ENCODE measurements at regions not wholly inside any gene's neighbourhood (a gene's known extent, or its start where the extent isn't known, plus 50 kb on each side); places are given as distances from the start of the nearest gene placed in this dataset.

DNA sequence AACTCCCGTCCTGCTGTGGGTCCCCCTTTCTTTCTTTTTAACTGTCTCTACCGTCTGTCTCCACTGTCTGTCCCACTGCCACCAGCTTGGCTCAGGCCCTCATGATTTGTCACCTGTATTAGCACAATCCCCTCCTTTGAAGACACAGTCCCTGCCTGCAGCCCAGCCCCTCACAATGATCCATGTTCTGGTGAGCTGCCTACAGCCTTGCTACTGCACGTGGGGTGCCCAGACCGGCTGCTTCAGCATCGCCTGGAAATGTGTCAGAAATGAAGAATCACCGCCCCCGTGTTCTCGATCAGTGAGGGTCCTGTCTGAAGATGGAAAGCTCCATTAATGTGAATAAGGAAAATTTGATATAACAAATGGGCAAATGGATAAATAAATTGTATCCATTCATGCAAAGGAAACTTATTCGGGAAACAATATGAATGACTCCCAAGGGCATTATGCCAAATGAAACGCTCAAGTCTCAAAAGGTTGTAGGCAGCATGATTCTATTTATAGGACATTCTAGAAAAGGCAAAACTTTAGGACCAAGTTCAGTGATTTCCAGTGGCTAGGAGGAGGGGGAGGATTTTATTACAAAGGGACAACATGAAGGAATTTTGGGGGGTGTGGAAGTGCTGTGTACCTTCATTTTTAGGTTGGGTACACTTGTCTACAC lies 59.4 kb upstream of the CD83 start:
- Histone ChIP-seq H3K4me3 (ENCODE audit: low read length) (no peak overlapping the region), H3K9me2 (replicated peaks; ENCODE audit: control insufficient read depth, low read length) (no peaks in the 10 kb centered on the region), H3K79me2 (ENCODE audit: control insufficient read depth, low read length) (no peaks in the 10 kb centered on the region), H3K27me3 (ENCODE audit: control insufficient read depth, low read length) (peaks cover 44% of the 10 kb centered on the region), H3K9me3 (ENCODE audit: control insufficient read depth, insufficient read depth, low read length) (no peaks in the 10 kb centered on the region), H3K4me1 (ENCODE audit: control insufficient read depth, low read length) (no peaks in the 10 kb centered on the region), H3K36me3 (ENCODE audit: control insufficient read depth, low read length) (no peaks in the 10 kb centered on the region), H3K27ac (ENCODE audit: low read depth, low read length) (no peak overlapping the region), H3K4me2 (ENCODE audit: low read length) (no peak overlapping the region), H4K20me1 (ENCODE audit: control insufficient read depth, insufficient read depth, low read depth, low read length) (no peaks in the 10 kb centered on the region), H3F3A (ENCODE audit: control insufficient read depth, insufficient read depth) (no peaks in the 10 kb centered on the region)
- no peak for TF ChIP-seq EZH2phosphoT487 (IDR thresholded peaks at IDR 0.05; ENCODE audit: borderline replicate concordance, low read length)
- TF ChIP-seq, protein P1, sequence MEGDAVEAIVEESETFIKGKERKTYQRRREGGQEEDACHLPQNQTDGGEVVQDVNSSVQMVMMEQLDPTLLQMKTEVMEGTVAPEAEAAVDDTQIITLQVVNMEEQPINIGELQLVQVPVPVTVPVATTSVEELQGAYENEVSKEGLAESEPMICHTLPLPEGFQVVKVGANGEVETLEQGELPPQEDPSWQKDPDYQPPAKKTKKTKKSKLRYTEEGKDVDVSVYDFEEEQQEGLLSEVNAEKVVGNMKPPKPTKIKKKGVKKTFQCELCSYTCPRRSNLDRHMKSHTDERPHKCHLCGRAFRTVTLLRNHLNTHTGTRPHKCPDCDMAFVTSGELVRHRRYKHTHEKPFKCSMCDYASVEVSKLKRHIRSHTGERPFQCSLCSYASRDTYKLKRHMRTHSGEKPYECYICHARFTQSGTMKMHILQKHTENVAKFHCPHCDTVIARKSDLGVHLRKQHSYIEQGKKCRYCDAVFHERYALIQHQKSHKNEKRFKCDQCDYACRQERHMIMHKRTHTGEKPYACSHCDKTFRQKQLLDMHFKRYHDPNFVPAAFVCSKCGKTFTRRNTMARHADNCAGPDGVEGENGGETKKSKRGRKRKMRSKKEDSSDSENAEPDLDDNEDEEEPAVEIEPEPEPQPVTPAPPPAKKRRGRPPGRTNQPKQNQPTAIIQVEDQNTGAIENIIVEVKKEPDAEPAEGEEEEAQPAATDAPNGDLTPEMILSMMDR (IDR thresholded peaks at IDR 0.05; ENCODE audit: low read depth, low read length, poor library complexity, severe bottlenecking) = no peak

DNA sequence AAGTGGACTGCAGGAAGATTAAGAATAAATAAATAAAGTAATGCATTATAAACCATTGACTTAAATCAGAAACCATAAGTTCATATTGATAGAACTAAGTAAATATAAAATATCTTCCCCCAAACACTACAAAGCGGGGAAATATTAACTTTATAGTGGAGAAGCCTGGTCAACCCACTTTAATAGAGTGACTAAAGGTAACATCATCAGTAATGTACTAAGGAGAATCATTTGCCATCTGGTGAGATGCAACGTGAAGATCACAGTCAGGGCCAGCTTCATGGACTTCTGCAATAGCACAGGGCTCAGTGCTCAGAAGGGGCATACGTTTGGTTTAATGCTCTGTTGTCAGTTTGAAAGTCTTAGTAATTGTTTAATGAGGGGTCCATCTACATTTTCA lies 58.8 kb upstream of the CD83 start:
- Histone ChIP-seq H3K9me2 (replicated peaks; ENCODE audit: control insufficient read depth, low read length) (no peaks in the 10 kb centered on the region), H3K9me3 (ENCODE audit: control insufficient read depth, insufficient read depth, low read length) (no peaks in the 10 kb centered on the region), H3K27ac (ENCODE audit: low read depth, low read length) (no peak overlapping the region), H3K4me2 (ENCODE audit: low read length) (no peak overlapping the region), H3K27me3 (ENCODE audit: control insufficient read depth, low read length) (peaks cover 41% of the 10 kb centered on the region), H3K79me2 (ENCODE audit: control insufficient read depth, low read length) (no peaks in the 10 kb centered on the region), H3K4me1 (ENCODE audit: control insufficient read depth, low read length) (no peaks in the 10 kb centered on the region), H3K36me3 (ENCODE audit: control insufficient read depth, low read length) (no peaks in the 10 kb centered on the region), H3K4me3 (ENCODE audit: low read length) (no peak overlapping the region), H4K20me1 (ENCODE audit: control insufficient read depth, insufficient read depth, low read depth, low read length) (no peaks in the 10 kb centered on the region), H3F3A (ENCODE audit: control insufficient read depth, insufficient read depth) (no peaks in the 10 kb centered on the region)
- TF ChIP-seq, protein P1 (IDR thresholded peaks at IDR 0.05; ENCODE audit: low read depth, low read length, poor library complexity, severe bottlenecking) = no peak
- TF ChIP-seq EZH2phosphoT487 (IDR thresholded peaks at IDR 0.05; ENCODE audit: borderline replicate concordance, low read length) = no peak

DNA sequence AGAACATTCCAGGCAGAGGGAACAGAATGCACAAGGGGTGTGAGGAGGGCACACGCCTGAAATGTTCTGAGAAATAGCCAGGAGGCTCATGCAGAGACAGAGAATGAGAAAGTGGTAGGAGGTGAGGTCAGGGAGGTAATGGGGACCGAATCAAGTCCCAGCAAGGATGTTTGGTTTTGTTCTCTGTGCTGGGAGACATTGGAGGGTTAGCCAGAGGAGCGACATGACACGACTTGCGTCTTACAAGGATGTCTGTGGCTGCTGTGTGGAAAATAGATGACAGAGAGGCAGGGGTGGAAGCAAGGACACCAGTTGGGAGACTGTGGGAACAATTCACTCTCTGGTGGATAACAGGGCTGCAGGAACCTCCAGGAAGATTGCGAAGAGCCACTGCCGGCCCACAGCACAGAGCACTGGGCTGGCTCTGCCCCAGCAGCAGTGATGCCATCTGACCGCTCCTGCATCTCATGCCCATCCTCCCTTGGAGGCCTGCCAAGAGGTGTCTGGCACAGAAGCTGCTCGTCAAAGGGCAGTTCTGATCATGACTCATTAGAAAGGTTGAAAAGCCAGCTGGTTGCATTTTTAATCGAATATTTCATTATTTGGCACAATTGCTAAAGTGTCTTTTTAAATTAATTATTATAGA lies 57.7 kb upstream of the CD83 start:
- no peaks in the 10 kb centered on the region for H3K9me2 ChIP-seq (replicated peaks; ENCODE audit: control insufficient read depth, low read length)

More for the DNA sequence above, 57.7 kb upstream of the CD83 start:
- H3K27ac ChIP-seq (ENCODE audit: low read depth, low read length) = no peak overlapping the region
- no peaks in the 10 kb centered on the region for H3K9me3 ChIP-seq (ENCODE audit: control insufficient read depth, insufficient read depth, low read length)
- H3K4me3 ChIP-seq (ENCODE audit: low read length) = no peak overlapping the region
- no peak for TF ChIP-seq EZH2phosphoT487 (IDR thresholded peaks at IDR 0.05; ENCODE audit: borderline replicate concordance, low read length)
- TF ChIP-seq, protein P1 (IDR thresholded peaks at IDR 0.05; ENCODE audit: low read depth, low read length, poor library complexity, severe bottlenecking) = no peak
- H3K4me2 ChIP-seq (ENCODE audit: low read length) = no peak overlapping the region
- no peaks in the 10 kb centered on the region for H3K79me2 ChIP-seq (ENCODE audit: control insufficient read depth, low read length)
- peaks cover 38% of the 10 kb centered on the region for H3K27me3 ChIP-seq (ENCODE audit: control insufficient read depth, low read length)
- no peaks in the 10 kb centered on the region for H3K4me1 ChIP-seq (ENCODE audit: control insufficient read depth, low read length)
- no peaks in the 10 kb centered on the region for H3F3A ChIP-seq (ENCODE audit: control insufficient read depth, insufficient read depth)
- no peaks in the 10 kb centered on the region for H4K20me1 ChIP-seq (ENCODE audit: control insufficient read depth, insufficient read depth, low read depth, low read length)
- no peaks in the 10 kb centered on the region for H3K36me3 ChIP-seq (ENCODE audit: control insufficient read depth, low read length)
